ENCODE measurements at regions not wholly inside any gene's neighbourhood (a gene's known extent, or its start where the extent isn't known, plus 50 kb on each side); places are given as distances from the start of the nearest gene placed in this dataset.

DNA sequence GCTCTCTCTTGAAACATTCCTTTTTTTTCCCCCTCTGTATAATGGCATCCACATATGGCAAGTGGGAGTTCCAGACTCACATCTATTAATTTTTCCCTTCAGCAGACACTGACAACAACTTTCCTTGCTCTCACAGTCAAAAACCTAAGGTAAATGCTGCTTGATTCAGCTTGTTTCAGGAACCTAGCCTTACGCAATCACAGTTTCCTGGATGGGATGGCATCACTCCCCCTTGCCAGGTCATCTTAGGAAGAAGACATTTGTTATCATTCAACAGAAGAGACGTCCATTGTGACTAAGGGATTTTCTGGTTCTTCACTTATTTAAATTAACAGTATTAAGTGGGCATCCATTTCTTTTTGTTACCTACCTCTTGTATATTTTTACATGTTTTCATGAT lies 112.0 kb upstream of the PDGFD start:
- H3K4me2 ChIP-seq (ENCODE audit: low read depth, low read length) = no peak overlapping the region
- TF ChIP-seq CEBPB (IDR thresholded peaks at IDR 0.05; ENCODE audit: low read depth, low read length) (peak; percentile 87), FOS (IDR thresholded peaks at IDR 0.05; ENCODE audit: low read depth, low read length) (no peak)
- intact Hi-C loops (cut with micrococcal nuclease) (no loop called here), dilution Hi-C loops (cut with HindIII; ENCODE audit: low sequenced_read_pairs, unreplicated experiment) (no loop called here), in situ Hi-C loops (cut with MboI; ENCODE audit: low sequenced_read_pairs) (no loop called here)
- H4K5ac ChIP-seq (ENCODE audit: low read depth, low read length) = no peak overlapping the region
- no peak overlapping the region for H2BK5ac ChIP-seq (ENCODE audit: low read depth, low read length, poor library complexity, severe bottlenecking)
- no peak overlapping the region for H3K14ac ChIP-seq (replicated peaks; ENCODE audit: low read depth, low read length)
- no peak overlapping the region for H3K18ac ChIP-seq (ENCODE audit: low read depth, low read length)
- H3K9me1 ChIP-seq (ENCODE audit: insufficient read depth, low read length) = no peaks in the 10 kb centered on the region
- H4K20me1 ChIP-seq (ENCODE audit: insufficient read depth, low read length) = no peaks in the 10 kb centered on the region
- no peak overlapping the region for H2BK15ac ChIP-seq (ENCODE audit: low read depth, low read length)
- no peaks in the 10 kb centered on the region for H3K9me3 ChIP-seq (ENCODE audit: control insufficient read depth, insufficient read depth, low read length)
- ATAC-seq (ENCODE audit: low read depth) (no peak), DNase-seq (peak; percentile 8)
- H3K56ac ChIP-seq (ENCODE audit: extremely low read depth, insufficient read depth, low read length) = no peak overlapping the region
- no peak overlapping the region for H3K4ac ChIP-seq (ENCODE audit: low read depth, low read length)
- no CpG with 5 or more reads among the region's 2 CpGs for WGBS, 2 experiments (ENCODE audit: extremely low coverage in 2 of 2, insufficient read length in 1 of 2)
- no peaks in the 10 kb centered on the region for H3K27me3 ChIP-seq (ENCODE audit: control insufficient read depth, insufficient read depth, low read length)
- no peaks in the 10 kb centered on the region for H3K79me1 ChIP-seq (ENCODE audit: low read depth in 1 of 2, low read length in 2 of 2)
- no peak overlapping the region for H3K9ac ChIP-seq (ENCODE audit: low read depth, low read length)
- no peak overlapping the region for H2AFZ ChIP-seq (replicated peaks; ENCODE audit: low read length, poor library complexity)
- no peak overlapping the region for H4K91ac ChIP-seq (ENCODE audit: insufficient read depth, low read depth, low read length)
- no TSS peak for BruUV-seq (replicated peaks)
- H2BK20ac ChIP-seq (ENCODE audit: low read depth, low read length) = no peak overlapping the region
- no peak overlapping the region for H3K23ac ChIP-seq (ENCODE audit: low read depth, low read length)
- no peak overlapping the region for H3K4me3 ChIP-seq (ENCODE audit: insufficient read depth, low read depth, low read length)
- no peak overlapping the region for H4K8ac ChIP-seq (ENCODE audit: low read depth in 2 of 2, low read length in 2 of 2)
- ChIA-PET CTCF (no interaction called here), POLR2A (ENCODE audit: unreplicated experiment) (no interaction called here)
- no peak overlapping the region for H2BK120ac ChIP-seq (ENCODE audit: low read depth, low read length)
- H2AK9ac ChIP-seq (replicated peaks; ENCODE audit: low read depth, low read length, poor library complexity) = no peak overlapping the region
- H3K36me3 ChIP-seq (ENCODE audit: control insufficient read depth, insufficient read depth, low read length) = no peaks in the 10 kb centered on the region
- H3K27ac ChIP-seq (ENCODE audit: insufficient read depth, low read length) = no peak overlapping the region
- H3K4me1 ChIP-seq (ENCODE audit: control insufficient read depth, insufficient read depth, low read length) = no peaks in the 10 kb centered on the region
- no peak overlapping the region for H2AK5ac ChIP-seq (ENCODE audit: low read depth, low read length)

Measured in IMR-90 (cell line).